ENCODE measurements at regions not wholly inside any gene's neighbourhood (a gene's known extent, or its start where the extent isn't known, plus 50 kb on each side); places are given as distances from the start of the nearest gene placed in this dataset.

- Mint-ChIP-seq H3K4me1 (no peaks in the 10 kb centered on the region), H3K27ac (no peak overlapping the region), H3K36me3 (ENCODE audit: low read depth) (no peaks in the 10 kb centered on the region), H3K27me3 (ENCODE audit: insufficient read depth, low read depth, poor library complexity) (no peaks in the 10 kb centered on the region), H3K9me3 (no peaks in the 10 kb centered on the region; the same call in 2 of the 3 replicates), H3K4me3 (no peak overlapping the region)
- no peaks in the 10 kb centered on the region for H3K4me1 ChIP-seq (ENCODE audit: insufficient read depth)
- no peaks in the 10 kb centered on the region for H3K36me3 ChIP-seq (ENCODE audit: insufficient read depth)
- DNase-seq (ENCODE audit: low spot score) (no peak), ATAC-seq (no peak)
- no peak overlapping the region for H3K4me3 ChIP-seq
- H3K9me2 ChIP-seq (ENCODE audit: insufficient read depth) = no peaks in the 10 kb centered on the region
- no peak overlapping the region for H2AFZ ChIP-seq
- no peak overlapping the region for H3K4me2 ChIP-seq
- TF ChIP-seq ZNF331 (CRISPR knock-in tag; IDR thresholded peaks at IDR 0.05; ENCODE audit: low read depth) (no peak), NANOG (IDR thresholded peaks at IDR 0.05; ENCODE audit: borderline replicate concordance) (no peak), ZNF114 (CRISPR knock-in tag; IDR thresholded peaks at IDR 0.05) (no peak), EZH2 (IDR thresholded peaks at IDR 0.05; ENCODE audit: low read depth, unreplicated experiment) (no peak), REST (IDR thresholded peaks at IDR 0.05; ENCODE audit: unreplicated experiment) (no peak), EZH2phosphoT487 (IDR thresholded peaks at IDR 0.05; ENCODE audit: unreplicated experiment) (no peak), POLR2AphosphoS5 (IDR thresholded peaks at IDR 0.05; ENCODE audit: low read depth) (no peak), CTCF (conservative IDR thresholded peaks at IDR 0.05; ENCODE audit: low read depth in 2 of 2) (no peak)
- TF ChIP-seq, protein P1, sequence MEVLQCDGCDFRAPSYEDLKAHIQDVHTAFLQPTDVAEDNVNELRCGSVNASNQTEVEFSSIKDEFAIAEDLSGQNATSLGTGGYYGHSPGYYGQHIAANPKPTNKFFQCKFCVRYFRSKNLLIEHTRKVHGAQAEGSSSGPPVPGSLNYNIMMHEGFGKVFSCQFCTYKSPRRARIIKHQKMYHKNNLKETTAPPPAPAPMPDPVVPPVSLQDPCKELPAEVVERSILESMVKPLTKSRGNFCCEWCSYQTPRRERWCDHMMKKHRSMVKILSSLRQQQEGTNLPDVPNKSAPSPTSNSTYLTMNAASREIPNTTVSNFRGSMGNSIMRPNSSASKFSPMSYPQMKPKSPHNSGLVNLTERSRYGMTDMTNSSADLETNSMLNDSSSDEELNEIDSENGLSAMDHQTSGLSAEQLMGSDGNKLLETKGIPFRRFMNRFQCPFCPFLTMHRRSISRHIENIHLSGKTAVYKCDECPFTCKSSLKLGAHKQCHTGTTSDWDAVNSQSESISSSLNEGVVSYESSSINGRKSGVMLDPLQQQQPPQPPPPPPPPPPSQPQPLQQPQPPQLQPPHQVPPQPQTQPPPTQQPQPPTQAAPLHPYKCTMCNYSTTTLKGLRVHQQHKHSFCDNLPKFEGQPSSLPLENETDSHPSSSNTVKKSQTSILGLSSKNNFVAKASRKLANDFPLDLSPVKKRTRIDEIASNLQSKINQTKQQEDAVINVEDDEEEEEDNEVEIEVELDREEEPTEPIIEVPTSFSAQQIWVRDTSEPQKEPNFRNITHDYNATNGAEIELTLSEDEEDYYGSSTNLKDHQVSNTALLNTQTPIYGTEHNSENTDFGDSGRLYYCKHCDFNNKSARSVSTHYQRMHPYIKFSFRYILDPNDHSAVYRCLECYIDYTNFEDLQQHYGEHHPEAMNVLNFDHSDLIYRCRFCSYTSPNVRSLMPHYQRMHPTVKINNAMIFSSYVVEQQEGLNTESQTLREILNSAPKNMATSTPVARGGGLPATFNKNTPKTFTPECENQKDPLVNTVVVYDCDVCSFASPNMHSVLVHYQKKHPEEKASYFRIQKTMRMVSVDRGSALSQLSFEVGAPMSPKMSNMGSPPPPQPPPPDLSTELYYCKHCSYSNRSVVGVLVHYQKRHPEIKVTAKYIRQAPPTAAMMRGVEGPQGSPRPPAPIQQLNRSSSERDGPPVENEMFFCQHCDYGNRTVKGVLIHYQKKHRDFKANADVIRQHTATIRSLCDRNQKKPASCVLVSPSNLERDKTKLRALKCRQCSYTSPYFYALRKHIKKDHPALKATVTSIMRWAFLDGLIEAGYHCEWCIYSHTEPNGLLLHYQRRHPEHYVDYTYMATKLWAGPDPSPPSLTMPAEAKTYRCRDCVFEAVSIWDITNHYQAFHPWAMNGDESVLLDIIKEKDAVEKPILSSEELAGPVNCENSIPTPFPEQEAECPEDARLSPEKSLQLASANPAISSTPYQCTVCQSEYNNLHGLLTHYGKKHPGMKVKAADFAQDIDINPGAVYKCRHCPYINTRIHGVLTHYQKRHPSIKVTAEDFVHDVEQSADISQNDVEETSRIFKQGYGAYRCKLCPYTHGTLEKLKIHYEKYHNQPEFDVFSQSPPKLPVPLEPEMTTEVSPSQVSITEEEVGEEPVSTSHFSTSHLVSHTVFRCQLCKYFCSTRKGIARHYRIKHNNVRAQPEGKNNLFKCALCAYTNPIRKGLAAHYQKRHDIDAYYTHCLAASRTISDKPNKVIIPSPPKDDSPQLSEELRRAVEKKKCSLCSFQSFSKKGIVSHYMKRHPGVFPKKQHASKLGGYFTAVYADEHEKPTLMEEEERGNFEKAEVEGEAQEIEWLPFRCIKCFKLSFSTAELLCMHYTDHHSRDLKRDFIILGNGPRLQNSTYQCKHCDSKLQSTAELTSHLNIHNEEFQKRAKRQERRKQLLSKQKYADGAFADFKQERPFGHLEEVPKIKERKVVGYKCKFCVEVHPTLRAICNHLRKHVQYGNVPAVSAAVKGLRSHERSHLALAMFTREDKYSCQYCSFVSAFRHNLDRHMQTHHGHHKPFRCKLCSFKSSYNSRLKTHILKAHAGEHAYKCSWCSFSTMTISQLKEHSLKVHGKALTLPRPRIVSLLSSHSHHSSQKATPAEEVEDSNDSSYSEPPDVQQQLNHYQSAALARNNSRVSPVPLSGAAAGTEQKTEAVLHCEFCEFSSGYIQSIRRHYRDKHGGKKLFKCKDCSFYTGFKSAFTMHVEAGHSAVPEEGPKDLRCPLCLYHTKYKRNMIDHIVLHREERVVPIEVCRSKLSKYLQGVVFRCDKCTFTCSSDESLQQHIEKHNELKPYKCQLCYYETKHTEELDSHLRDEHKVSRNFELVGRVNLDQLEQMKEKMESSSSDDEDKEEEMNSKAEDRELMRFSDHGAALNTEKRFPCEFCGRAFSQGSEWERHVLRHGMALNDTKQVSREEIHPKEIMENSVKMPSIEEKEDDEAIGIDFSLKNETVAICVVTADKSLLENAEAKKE (CRISPR knock-in tag; IDR thresholded peaks at IDR 0.05) = no peak
- TF ChIP-seq, protein P2, sequence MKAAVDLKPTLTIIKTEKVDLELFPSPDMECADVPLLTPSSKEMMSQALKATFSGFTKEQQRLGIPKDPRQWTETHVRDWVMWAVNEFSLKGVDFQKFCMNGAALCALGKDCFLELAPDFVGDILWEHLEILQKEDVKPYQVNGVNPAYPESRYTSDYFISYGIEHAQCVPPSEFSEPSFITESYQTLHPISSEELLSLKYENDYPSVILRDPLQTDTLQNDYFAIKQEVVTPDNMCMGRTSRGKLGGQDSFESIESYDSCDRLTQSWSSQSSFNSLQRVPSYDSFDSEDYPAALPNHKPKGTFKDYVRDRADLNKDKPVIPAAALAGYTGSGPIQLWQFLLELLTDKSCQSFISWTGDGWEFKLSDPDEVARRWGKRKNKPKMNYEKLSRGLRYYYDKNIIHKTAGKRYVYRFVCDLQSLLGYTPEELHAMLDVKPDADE (IDR thresholded peaks at IDR 0.05) = no peak
- no peaks in the 10 kb centered on the region for H3F3A ChIP-seq (replicated peaks; ENCODE audit: low read depth)
- H3K79me2 ChIP-seq (replicated peaks; ENCODE audit: insufficient read depth) = no peaks in the 10 kb centered on the region
- no peaks in the 10 kb centered on the region for H4K20me1 ChIP-seq (replicated peaks; ENCODE audit: insufficient read depth)
- H3K27ac ChIP-seq (ENCODE audit: low read depth) = no peak overlapping the region
- H3K27me3 ChIP-seq (ENCODE audit: insufficient read depth) = no peaks in the 10 kb centered on the region
These were observed 281.0 kb downstream of the PDGFC start for GRCh38 chr4:156690572-156690971.

All from GM23338 (cell line).